Spleen (tissue), 11 donors: ENCODE measurements at regions not wholly inside any gene's neighbourhood (a gene's known extent, or its start where the extent isn't known, plus 50 kb on each side); places are given as distances from the start of the nearest gene placed in this dataset.
A peak's percentile ranks its signal among the peaks of the same experiment; 100 is the strongest.
"Not testable (repeated sequence)": the region's sequence is repeated elsewhere in the genome, so short reads cannot be mapped to it uniquely, and the experiment has no call there.

Experiments used
- DNase-seq: peaks from one replicate; pipeline ENCODE4 v3.0.0-alpha.2; 2020
- H3K27ac ChIP-seq, 8 donors: fragments of 200-600 bp; sonication (generic) in 7 of 8; 1 replicate in 4 of 8; 2 replicates in 4 of 8; pipeline versions ENCODE4 v1.5.0 to v1.8.0; 2016 to 2021; ENCODE audit warnings: inconsistent platforms in 4 of 8, mild to moderate bottlenecking in 4 of 8, moderate library complexity in 1 of 8
- H3K27me3 ChIP-seq, 7 donors: fragments of 200-600 bp; sonication (generic) in 6 of 7; replicated peaks in 1 of 7; 1 replicate in 4 of 7; 2 replicates in 3 of 7; pipeline versions ENCODE4 v1.5.0 to v1.8.0; 2016 to 2021; ENCODE audit warnings: inconsistent platforms in 3 of 7, mild to moderate bottlenecking in 1 of 7
- H3K36me3 ChIP-seq, 6 donors: fragments of 200-600 bp; sonication (generic) in 5 of 6; 1 replicate in 4 of 6; 2 replicates in 2 of 6; pipeline versions ENCODE4 v1.5.0 to v1.8.0; 2016 to 2021; ENCODE audit warnings: inconsistent platforms in 2 of 6
- H3K4me1 ChIP-seq, 6 donors: fragments of 200-600 bp; sonication (generic) in 5 of 6; 1 replicate in 3 of 6; 2 replicates in 3 of 6; pipeline versions ENCODE4 v1.5.0 to v1.8.0; 2016 to 2021; ENCODE audit warnings: inconsistent platforms in 3 of 6
- H3K4me3 ChIP-seq, 8 donors: fragments of 200-600 bp; sonication (generic) in 7 of 8; 1 replicate in 4 of 8; 2 replicates in 4 of 8; pipeline versions ENCODE4 v1.5.0 to v1.8.0; 2016 to 2021; ENCODE audit warnings: inconsistent platforms in 4 of 8, mild to moderate bottlenecking in 4 of 8, moderate library complexity in 2 of 8
- H3K9me3 ChIP-seq, 8 donors: fragments of 200-600 bp; sonication (generic) in 7 of 8; 1 replicate in 4 of 8; 2 replicates in 4 of 8; pipeline versions ENCODE4 v1.5.0 to v1.8.0; 2016 to 2021; ENCODE audit warnings: inconsistent platforms in 4 of 8
- POLR2A ChIP-seq, 3 donors: fragments of 450-650 bp; IDR thresholded peaks; one replicate each; pipeline ENCODE4 v1.5.1; 2017; ENCODE audit warnings: antibody characterized with exemption in 3 of 3, mild to moderate bottlenecking in 1 of 3
- POLR2AphosphoS5 ChIP-seq, 3 donors: sonication (generic); formaldehyde crosslinking; IDR thresholded peaks; one replicate each; pipeline ENCODE4 v1.5.1; 2017; ENCODE audit warnings: antibody characterized with exemption in 3 of 3
- WGBS, 5 donors: extraction: QIAGEN DNeasy Blood & Tissue Kit in 3 of 5; methylation state at CpG; one replicate each; pipeline versions ENCODE4 v1.1.5 to v1.1.7; 2013 to 2018; 5-methylcytosine and 5-hydroxymethylcytosine counted together
- intact Hi-C: fragments of 100-400 bp; cut with DNase I; formaldehyde crosslinking; loops from one replicate; pipeline ENCODE4 v1.15.0; 2023; ENCODE audit warnings: low total_unique reads
- TF ChIP-seq, protein P1 (sequence below), 11 experiments: fragments of 200-600 bp in 7 of 11; fragments of 450-650 bp in 4 of 11; sonication (generic) in 4 of 11; IDR thresholded peaks in 8 of 11; conservative IDR thresholded peaks in 3 of 11; 1 replicate in 7 of 11; 2 replicates in 4 of 11; pipeline versions ENCODE4 v1.4.0 to v1.8.0; 2016 to 2021; ENCODE audit warnings: antibody characterized with exemption in 11 of 11, inconsistent platforms in 4 of 11, mild to moderate bottlenecking in 1 of 11
- donor health status: healthy with polysubstance abuse.
- donor health status: DM: no; HTN: no; CAD: no; lungs with moderate emphysema.
- donor health status: DM: no; HTN: no; CAD: no.
- donor health status: Bipolar disorder and iron deficiency.
- donor health status: healthy.
- donor health status: DM: no; HTN: no; CAD: no.
- donor health status: DM: yes; HTN: yes; CAD: no.

DNA sequence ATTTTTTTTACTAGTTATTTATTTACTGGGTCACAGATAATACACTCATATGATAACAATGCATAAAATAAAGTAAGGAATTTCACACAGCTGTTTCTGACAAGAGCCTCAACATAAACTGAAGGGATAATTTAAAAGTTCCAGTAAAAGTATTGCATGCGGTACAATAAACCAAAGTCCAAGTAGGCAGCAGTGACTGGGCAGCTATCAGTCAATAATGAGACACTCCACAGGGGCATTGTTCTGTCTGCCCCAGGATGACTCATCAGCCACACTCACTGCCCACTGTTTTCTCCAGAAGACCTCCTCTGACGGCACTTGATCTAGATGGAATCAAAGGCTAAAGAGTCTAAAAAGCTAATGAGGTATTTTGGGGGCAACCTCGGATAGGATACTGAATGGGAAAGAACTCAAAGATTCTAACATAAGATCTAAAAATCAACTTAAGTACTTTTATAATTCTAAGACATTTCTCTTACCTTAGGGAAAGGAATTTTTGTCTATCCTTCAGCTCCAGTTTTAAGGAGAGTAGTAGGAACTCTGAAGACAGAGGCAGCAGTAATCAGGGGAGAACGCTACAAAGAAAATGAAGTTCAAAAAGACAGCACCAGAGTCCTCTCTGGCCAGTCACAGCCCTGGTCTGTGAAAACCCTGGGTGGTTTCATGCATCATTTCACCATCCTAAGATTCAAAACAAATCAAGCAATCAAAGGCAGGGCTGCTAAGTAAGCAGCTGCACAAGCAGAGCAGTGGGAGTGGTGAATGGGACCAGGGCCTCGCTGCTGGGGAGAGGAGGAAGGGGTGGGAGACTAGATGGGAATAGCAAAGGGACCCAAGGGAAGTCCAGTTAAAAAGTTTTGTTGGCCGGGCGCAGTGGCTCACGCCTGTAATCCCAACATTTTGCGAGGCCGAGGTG lies 175.1 kb downstream of the AVL9 start:
- Histone ChIP-seq H3K4me3 (no peak overlapping the region), H3K27me3 (no peaks in the 10 kb centered on the region), H3K4me1 (no peaks in the 10 kb centered on the region), H3K36me3 (no peaks in the 10 kb centered on the region), H3K9me3 (peaks cover 0 to 8% (median 0%) of the 10 kb centered on the region in 8 donors), H3K27ac (no peak overlapping the region)
- TF ChIP-seq, protein P1, sequence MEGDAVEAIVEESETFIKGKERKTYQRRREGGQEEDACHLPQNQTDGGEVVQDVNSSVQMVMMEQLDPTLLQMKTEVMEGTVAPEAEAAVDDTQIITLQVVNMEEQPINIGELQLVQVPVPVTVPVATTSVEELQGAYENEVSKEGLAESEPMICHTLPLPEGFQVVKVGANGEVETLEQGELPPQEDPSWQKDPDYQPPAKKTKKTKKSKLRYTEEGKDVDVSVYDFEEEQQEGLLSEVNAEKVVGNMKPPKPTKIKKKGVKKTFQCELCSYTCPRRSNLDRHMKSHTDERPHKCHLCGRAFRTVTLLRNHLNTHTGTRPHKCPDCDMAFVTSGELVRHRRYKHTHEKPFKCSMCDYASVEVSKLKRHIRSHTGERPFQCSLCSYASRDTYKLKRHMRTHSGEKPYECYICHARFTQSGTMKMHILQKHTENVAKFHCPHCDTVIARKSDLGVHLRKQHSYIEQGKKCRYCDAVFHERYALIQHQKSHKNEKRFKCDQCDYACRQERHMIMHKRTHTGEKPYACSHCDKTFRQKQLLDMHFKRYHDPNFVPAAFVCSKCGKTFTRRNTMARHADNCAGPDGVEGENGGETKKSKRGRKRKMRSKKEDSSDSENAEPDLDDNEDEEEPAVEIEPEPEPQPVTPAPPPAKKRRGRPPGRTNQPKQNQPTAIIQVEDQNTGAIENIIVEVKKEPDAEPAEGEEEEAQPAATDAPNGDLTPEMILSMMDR (IDR thresholded peaks at IDR 0.05 in 8 of 11, conservative IDR thresholded peaks at IDR 0.05 in 3 of 11) = no peak
- TF ChIP-seq POLR2A (IDR thresholded peaks at IDR 0.05) (no peak), POLR2AphosphoS5 (IDR thresholded peaks at IDR 0.05) (no peak)
- intact Hi-C loops = no loop called here
- no peak for DNase-seq
- 78 to 89% (median 87%) methylated on average over 10 of the region's 10 CpGs for WGBS, 5 donors

DNA sequence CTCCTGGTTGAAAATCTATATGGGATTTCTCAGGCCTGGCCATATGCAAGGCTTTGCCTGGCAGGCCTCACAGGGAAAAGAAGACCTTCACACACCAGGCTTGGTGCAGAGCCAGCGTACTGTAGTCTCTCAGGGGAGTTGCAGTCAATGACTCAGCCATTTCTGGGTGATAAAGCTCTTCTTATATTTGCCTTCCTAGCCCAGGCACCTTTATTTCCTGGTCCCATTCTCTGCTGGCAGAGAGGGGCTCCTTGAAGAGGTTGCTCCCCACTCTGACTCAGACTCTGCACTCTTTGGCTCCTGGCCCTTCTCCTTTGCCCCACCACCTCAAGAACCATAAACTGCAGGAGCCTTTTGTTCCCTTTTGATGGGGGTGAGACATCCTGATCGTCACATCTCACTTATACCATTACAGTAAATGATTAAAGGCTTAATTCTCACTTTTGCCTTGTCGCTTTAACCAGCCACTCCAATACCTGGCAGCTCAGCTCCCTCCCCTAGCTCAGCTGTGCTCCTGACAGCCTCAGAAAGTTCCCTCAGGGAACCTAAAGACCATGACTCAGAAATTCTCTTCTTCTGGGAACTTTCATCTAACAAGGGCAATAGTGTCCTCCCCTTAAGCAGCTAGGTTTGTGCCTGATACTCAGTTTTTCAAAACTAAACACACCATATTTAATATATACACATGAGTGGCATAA lies 174.0 kb downstream of the AVL9 start:
- H3K9me3 ChIP-seq, DNase-seq, H3K27me3 ChIP-seq, H3K4me3 ChIP-seq, H3K4me1 ChIP-seq, intact Hi-C loops, H3K36me3 ChIP-seq: not testable (repeated sequence)
- 55 to 74% (median 69%) methylated on average over 3 of the region's 3 CpGs for WGBS, 5 donors
- H3K27ac ChIP-seq = peak overlapping the region in 2 of 8 donors; percentile 42 to 63

DNA sequence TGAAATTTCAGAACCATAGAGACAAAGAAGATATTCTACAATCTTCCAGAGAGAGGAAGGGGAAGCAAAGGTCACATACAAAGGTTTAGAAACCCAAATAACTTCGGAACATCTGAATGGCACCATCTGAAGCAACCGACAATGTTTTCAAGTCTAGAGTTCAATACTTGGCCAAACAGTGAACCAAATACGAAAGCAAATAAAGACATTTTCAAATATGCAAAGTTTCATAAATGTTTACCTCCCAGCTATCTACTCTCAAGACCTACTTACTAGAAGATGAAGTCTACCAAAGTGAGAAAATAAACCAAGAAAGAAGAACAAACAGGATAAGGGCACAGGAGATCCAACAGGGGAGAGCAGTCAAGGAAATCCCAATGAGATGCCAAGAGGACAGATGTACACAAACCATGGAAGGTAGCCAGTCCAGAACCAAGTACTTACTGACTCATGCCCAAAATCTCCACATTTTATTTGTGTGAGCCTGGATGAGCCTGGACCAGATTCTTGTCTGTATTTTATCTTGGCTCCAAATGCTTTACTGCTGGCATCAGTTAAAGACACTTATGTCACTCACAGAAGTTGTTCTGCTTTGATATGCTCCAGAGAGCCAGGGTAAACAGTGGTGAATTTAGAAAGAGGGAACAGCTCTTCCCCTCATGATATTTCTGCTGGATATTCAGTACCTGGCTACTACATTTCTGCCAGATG lies 173.3 kb downstream of the AVL9 start:
- H3K4me1 ChIP-seq, H3K27me3 ChIP-seq, H3K9me3 ChIP-seq, DNase-seq, H3K36me3 ChIP-seq, intact Hi-C loops, H3K4me3 ChIP-seq: not testable (repeated sequence)
- peak overlapping the region in 2 of 8 donors; percentile 42 to 63 for H3K27ac ChIP-seq
- WGBS, 5 donors = 77 to 93% (median 84%) methylated on average over 3 of the region's 3 CpGs

DNA sequence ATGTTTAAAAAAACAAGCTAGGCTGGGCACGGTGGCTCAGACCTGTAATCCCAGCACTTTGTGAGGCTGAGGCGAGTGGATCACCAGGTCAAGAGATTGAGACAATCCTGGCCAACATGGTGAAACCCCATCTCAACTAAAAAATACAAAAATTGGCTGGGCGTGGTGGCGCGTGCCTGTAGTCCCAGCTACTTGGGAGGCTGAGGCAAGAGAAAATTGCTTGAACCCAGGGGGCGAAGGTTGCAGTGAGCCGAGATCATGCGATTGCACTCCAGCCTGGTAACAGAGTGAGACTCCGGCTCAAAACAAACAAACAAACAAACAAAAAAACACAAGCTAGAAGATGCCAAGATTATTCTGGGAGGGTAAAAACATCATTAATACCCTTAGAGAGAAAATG lies 172.3 kb downstream of the AVL9 start:
- intact Hi-C loops, H3K4me1 ChIP-seq, H3K27ac ChIP-seq, H3K27me3 ChIP-seq, H3K9me3 ChIP-seq, DNase-seq, H3K36me3 ChIP-seq, H3K4me3 ChIP-seq: not testable (repeated sequence)
- 88 to 96% (median 93%) methylated on average over 9 of the region's 9 CpGs for WGBS, 5 donors

DNA sequence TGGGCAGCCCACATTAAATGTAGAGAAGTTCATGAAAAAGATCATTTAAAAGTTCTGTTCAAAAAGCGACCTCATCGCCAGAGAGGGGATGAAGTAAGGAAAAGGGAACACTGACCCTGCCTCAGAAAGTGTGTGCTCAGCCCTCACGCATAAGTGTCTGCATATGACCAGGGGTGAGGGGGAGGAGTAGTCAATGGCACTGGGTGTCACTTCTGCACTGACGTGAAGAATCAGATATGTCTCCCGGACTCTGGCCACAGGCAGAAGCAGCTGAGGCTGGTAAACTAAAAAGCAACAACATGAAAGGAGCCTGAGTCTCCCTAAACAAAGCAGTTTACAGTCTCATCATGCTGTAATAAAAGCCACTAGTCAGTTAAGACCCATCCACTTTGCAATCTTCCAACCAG lies 168.5 kb downstream of the AVL9 start:
- H3K4me3 ChIP-seq, intact Hi-C loops, DNase-seq, H3K9me3 ChIP-seq, H3K36me3 ChIP-seq, H3K27me3 ChIP-seq, H3K4me1 ChIP-seq: not testable (repeated sequence)
- H3K27ac ChIP-seq = peak overlapping the region in 1 of 8 donors; percentile 41
- 54 to 83% (median 72%) methylated on average over 5 of the region's 5 CpGs for WGBS, 5 donors

DNA sequence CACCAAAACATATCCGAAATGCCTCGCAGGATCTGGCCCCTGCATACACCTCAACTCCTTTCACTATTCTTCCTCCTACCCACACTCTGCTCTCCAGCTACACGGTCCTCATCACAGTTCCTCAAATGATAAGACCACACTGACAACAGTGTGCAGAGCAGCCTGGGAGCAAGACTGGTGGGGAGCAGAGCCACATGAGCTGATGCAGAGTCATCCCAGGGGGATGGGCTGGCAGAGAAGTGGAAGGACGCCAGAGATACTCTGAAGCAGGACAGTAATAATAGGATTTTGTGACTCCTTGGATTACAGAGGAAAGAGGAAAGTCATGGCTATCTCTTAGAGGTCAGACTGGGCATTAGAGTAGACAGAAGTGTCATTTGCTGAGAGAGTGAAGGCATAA lies 167.2 kb downstream of the AVL9 start:
- H3K4me3 ChIP-seq, DNase-seq, H3K9me3 ChIP-seq, intact Hi-C loops, H3K27ac ChIP-seq, H3K4me1 ChIP-seq, H3K36me3 ChIP-seq, H3K27me3 ChIP-seq: not testable (repeated sequence)
- WGBS, 5 donors = 38 to 75% (median 50%) methylated on average over 2 to 4 of the region's 4 CpGs
